GM08714 (cell line): ENCODE measurements at regions not wholly inside any gene's neighbourhood (a gene's known extent, or its start where the extent isn't known, plus 50 kb on each side); places are given as distances from the start of the nearest gene placed in this dataset.
"Not testable (repeated sequence)": the region's sequence is repeated elsewhere in the genome, so short reads cannot be mapped to it uniquely, and the experiment has no call there.

Source experiments
- H3K4me3 ChIP-seq: fragments of 200-500 bp; sonication (Bioruptor generic); 2 replicates; pipeline ENCODE4 v1.5.1; 2014; ENCODE audit warnings: mild to moderate bottlenecking, low read length, inconsistent platforms
- ZNF274 ChIP-seq: IDR thresholded peaks from 2 replicates; pipeline ENCODE4 v1.6.1; 2012; ENCODE audit warnings: mild to moderate bottlenecking, low read depth, low read length

GRCh38 chr18:961644-962355 is 57.1 kb downstream of the ADCYAP1 start:
- TF ChIP-seq ZNF274, result no peak
- no peak overlapping the region for H3K4me3 ChIP-seq

DNA sequence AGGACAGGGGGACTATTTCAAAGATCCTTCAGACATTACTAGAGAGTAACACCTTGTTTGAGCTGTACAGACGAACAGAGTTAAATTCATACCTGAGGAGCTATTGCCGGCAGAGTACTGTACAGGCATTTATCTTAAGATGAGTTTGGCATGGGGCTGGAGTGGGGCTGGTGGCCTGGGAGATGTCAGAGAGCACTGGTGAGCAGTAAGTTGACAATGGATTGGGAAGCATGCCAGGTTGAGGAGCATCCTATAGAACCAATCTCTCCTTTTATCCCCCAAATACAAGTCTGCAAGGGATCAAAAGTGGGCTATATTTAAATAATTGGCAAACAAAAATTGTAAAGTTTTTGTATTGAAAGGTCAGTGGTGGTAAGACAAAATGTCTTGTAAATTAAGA is 58.6 kb downstream of the ADCYAP1 start:
- no peak overlapping the region for H3K4me3 ChIP-seq
- TF ChIP-seq ZNF274, result no peak

DNA sequence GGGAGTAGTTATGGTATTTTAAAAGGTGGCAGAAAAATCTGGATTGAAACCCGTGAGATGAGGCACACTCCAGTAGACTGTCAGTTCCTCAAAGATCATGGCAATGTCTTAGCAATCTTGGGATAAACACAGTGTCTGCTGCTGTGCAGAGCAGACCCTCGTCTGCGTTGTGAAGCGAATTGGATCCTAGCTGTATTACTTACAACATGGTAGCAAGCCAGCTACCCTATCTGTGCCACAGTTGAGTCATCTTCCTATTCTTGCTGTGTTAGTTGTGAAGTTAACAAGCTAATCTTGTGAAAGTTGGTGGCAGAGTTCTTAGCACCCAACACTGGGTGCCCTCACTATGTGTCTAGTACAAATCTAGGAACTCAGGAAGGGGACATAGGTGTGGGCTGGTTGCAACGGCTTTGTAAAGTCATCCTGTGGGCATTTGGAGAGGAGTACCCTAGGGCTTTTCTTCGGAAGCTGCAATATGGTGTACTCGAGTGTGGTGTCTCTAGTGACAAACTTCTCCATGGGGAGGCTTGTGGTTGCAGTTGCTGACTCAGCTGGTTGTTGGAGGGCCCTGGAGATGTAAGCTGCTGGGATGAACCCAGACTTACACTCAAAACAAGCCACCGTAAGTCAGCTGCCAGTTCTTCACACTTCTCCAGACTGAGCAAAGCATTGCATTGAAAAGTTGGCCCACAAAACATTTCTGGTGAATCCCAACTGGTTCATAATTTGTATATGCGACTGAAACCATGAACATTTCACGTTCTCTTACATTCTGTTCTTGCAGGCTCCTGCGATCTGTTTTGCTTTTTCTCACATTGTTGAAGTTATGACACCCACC is 61.5 kb downstream of the ADCYAP1 start:
- no peak for TF ChIP-seq ZNF274
- H3K4me3 ChIP-seq, result no peak overlapping the region

DNA sequence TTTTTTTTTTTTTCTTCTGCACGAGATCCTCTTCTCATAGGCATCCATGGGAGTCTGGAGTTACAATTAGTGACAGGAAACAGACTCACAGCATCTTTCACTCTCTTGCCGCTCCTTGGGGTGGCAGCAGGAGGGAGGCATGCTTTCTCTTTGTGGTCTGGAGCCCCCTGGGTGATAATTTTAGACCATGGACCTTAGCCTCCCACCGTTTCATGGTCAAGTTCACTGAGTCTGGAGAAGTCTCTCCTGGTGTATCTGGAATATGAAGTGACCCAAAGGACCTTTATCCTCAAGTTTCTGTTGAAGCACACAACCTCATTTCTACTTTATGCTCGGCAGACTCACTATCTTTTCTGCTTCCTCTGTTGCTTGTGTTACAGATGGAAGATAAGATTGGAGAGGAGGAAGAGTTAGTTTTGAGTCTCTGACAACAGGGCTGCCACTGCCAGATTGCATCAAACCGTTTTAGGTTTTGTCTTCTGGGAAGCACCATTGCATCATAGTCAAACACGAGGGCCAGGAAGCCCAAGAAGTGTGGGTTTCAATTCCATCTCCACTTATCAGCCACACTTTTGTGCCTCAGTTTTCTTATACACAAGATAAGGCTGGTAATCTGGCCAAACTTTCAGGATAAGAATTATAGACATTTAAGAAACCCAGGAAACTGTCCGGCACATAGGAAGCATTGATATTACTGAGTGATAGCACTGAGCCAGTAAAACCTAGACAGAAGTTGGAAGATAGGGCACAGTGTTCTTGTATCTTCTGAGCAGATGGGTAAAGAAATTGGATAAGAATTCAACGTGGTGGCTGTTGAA is 62.3 kb downstream of the ADCYAP1 start:
- no peak for TF ChIP-seq ZNF274
- H3K4me3 ChIP-seq, result no peak overlapping the region

DNA sequence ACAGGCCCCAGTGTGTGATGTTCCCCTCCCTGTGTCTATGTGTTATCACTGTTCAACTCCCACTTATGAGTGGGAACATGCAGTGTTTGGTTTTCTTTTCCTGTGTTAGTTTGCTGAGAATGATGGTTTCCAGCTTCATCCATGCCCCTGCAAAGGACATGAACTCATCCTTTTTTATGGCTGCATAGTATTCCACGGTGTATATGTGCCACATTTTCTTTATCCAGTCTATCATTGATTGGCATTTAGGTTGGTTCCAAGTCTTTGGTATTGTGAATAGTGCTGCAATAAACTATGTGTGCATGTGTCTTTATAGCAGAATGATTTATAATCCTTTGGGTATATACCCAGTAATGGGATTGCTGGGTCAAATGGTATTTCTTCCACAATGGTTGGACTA is 64.2 kb downstream of the ADCYAP1 start:
- not testable (repeated sequence) for H3K4me3 ChIP-seq

- not testable (repeated sequence) for H3K4me3 ChIP-seq
Observed at GRCh38 chr18:969311-969710, 64.6 kb downstream of the ADCYAP1 start.

DNA sequence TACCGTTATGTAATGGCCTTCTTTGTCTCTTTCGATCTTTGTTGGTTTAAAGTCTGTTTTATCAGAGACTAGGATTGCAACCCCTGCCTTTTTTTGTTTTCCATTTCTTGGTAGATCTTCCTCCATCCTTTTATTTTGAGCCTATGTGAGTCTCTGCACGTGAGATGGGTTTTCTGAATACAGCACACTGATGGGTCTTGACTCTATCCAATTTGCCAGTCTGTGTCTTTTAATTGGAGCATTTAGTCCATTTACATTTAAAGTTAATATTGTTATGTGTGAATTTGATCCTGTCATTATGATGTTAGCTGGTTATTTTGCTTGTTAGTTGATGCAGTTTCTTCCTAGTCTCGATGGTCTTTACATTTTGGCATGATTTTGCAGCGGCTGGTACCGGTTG is 69.9 kb downstream of the ADCYAP1 start:
- H3K4me3 ChIP-seq, result not testable (repeated sequence)

GRCh38 chr18:976393-977128 is 71.9 kb downstream of the ADCYAP1 start:
- H3K4me3 ChIP-seq, result not testable (repeated sequence)

DNA sequence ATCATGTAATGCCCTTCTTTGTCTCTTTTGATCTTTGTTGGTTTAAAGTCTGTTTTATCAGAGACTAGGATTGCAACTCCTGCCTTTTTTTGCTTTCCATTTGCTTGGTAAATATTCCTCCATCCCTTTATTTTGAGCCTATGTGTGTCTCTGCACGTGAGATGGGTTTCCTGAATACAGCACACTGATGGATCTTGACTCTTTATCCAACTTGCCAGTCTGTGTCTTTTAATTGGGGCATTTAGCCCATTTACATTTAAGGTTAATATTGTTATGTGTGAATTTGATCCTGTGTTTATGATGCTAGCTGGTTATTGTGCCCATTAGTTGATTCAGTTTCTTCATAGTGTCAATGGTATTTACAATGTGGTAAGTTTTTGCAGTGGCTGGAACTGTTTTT is 72.7 kb downstream of the ADCYAP1 start:
- H3K4me3 ChIP-seq, result not testable (repeated sequence)

DNA sequence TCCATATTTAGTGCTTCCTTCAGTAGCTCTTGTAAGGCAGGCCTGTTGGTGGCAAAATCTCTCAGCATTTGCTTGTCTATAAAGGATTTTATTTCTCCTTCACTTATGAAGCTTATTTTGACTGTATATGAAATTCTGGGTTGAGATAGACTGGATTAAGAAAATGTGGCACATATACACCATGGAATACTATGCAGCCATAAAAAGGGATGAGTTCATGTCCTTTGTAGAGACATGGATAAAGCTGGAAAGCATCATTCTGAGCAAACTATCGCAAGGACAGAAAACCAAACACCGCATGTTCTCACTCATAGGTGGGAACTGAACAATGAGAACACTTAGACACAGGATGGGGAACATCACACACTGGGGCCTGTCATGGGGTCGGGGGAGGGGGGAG is 73.1 kb downstream of the ADCYAP1 start:
- not testable (repeated sequence) for H3K4me3 ChIP-seq

- no peak overlapping the region for H3K4me3 ChIP-seq
- no peak for TF ChIP-seq ZNF274
Observed at GRCh38 chr18:980586-980985, 75.9 kb downstream of the ADCYAP1 start.

DNA sequence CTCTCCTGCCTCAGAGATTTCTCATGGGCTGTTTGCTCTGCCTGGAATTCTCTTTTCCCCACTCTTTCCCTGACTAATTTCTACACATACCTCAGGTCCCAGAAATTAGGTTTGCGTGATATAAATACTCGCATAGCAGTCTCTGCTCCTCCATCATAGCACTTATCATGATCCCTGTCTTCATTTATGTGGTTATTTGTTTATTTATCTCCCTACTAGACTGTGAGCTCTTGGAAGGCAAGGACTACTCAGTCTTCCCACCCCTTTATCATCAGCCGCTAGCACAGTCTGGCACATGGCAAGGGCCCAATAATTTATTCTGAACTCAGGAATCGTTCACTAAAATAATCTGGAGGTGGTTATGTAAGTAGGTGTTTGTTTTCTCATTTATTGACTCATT is 79.3 kb downstream of the ADCYAP1 start:
- TF ChIP-seq ZNF274, result no peak
- no peak overlapping the region for H3K4me3 ChIP-seq

DNA sequence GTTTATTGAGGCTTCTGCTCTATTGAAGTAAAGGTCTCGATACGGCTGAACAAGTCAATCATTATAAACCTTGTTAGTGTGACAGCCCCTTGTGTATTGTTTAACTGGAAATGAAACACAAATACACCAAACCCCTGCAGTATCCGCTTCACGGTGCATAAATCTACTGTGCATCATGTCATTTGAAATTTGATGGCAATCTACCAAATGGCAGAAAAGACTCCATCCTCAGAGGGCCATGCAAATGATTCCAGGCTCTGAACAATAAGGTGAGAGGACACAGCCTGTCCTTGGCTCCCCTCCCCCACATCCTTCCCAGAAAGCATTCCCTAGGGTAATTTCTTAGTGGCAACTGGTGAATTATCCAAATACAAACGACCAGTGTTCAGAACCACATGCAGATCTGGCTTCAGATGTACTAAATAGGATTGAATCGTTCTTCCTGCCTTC is 80.6 kb downstream of the ADCYAP1 start:
- H3K4me3 ChIP-seq, result no peak overlapping the region
- no peak for TF ChIP-seq ZNF274

DNA sequence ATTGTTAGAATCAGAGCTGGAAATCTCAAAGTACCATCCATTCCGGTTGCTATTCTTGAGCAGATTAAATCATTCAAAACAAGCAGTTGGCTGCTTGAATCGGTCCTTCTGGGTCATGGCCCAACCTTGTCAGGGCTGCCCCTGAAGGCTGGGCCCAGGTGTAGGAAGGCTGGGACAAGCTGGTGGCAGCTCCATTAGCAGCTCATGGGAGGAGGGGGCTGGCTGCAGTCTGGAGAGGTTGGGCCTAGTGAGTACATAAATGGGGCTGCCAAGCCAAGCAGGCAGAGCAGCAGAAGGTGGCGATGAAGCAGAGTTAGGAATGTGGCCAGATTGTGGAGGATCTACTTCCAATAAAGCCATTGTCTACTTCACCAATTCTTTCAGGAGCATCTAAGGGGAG is 81.4 kb downstream of the ADCYAP1 start:
- TF ChIP-seq ZNF274, result no peak
- H3K4me3 ChIP-seq, result no peak overlapping the region

GRCh38 chr18:986552-986951 is 81.9 kb downstream of the ADCYAP1 start:
- TF ChIP-seq ZNF274, result no peak
- no peak overlapping the region for H3K4me3 ChIP-seq
